ENCODE measurements at regions not wholly inside any gene's neighbourhood (a gene's known extent, or its start where the extent isn't known, plus 50 kb on each side); places are given as distances from the start of the nearest gene placed in this dataset.

GRCh38 chr7:136062625-136063325 is 85.6 kb upstream of the MTPN start:
- no peak overlapping the region for H3K27ac ChIP-seq
- no peak for TF ChIP-seq ZFX (IDR thresholded peaks at IDR 0.05)
- no peak for TF ChIP-seq CTCF (conservative IDR thresholded peaks at IDR 0.05)

GRCh38 chr7:136061433-136061832 is 84.3 kb upstream of the MTPN start:
- H3K27ac ChIP-seq: no peak overlapping the region
- TF ChIP-seq ZFX (IDR thresholded peaks at IDR 0.05): no peak
- no peak for TF ChIP-seq CTCF (conservative IDR thresholded peaks at IDR 0.05)

- TF ChIP-seq ZFX (IDR thresholded peaks at IDR 0.05) (no peak), CTCF (conservative IDR thresholded peaks at IDR 0.05) (no peak)
- H3K27ac ChIP-seq: no peak overlapping the region
These were observed 81.4 kb upstream of the MTPN start for GRCh38 chr7:136058546-136058945.

GRCh38 chr7:136057509-136057908 is 80.3 kb upstream of the MTPN start:
- H3K27ac ChIP-seq: no peak overlapping the region
- TF ChIP-seq CTCF (conservative IDR thresholded peaks at IDR 0.05) (no peak), ZFX (IDR thresholded peaks at IDR 0.05) (no peak)

GRCh38 chr7:136056651-136057231 is 79.6 kb upstream of the MTPN start:
- TF ChIP-seq ZFX (IDR thresholded peaks at IDR 0.05): no peak
- no peak for TF ChIP-seq CTCF (conservative IDR thresholded peaks at IDR 0.05)
- H3K27ac ChIP-seq: no peak overlapping the region

- no peak overlapping the region for H3K27ac ChIP-seq
- TF ChIP-seq CTCF (conservative IDR thresholded peaks at IDR 0.05) (no peak), ZFX (IDR thresholded peaks at IDR 0.05) (no peak)
These were observed 78.1 kb upstream of the MTPN start for GRCh38 chr7:136055266-136055665.

GRCh38 chr7:136053689-136054485 is 76.7 kb upstream of the MTPN start:
- no peak overlapping the region for H3K27ac ChIP-seq
- TF ChIP-seq ZFX (IDR thresholded peaks at IDR 0.05) (no peak), CTCF (conservative IDR thresholded peaks at IDR 0.05) (no peak)

Measured in C4-2B (cell line).